BE2C (cell line): ENCODE measurements at regions not wholly inside any gene's neighbourhood (a gene's known extent, or its start where the extent isn't known, plus 50 kb on each side); places are given as distances from the start of the nearest gene placed in this dataset.

ENCODE experiments used
- DNase-seq: peaks from one replicate; pipeline ENCODE4 v3.0.0-alpha.2; 2020
- H3K27me3 ChIP-seq: fragments of 250-450 bp; sonication (Bioruptor Pico); 2 replicates; pipeline ENCODE4 v1.5.1; 2020; ENCODE audit warnings: mild to moderate bottlenecking
- H3K36me3 ChIP-seq: fragments of 250-450 bp; sonication (Bioruptor Pico); 2 replicates; pipeline ENCODE4 v1.5.1; 2020; ENCODE audit warnings: mild to moderate bottlenecking
- H3K4me1 ChIP-seq: fragments of 250-450 bp; sonication (Bioruptor Pico); 2 replicates; pipeline ENCODE4 v1.5.1; 2020
- H3K4me3 ChIP-seq: 2 replicates; pipeline ENCODE4 v1.5.1; 2011; ENCODE audit warnings: low read depth, low read length
- H3K9me3 ChIP-seq: fragments of 250-450 bp; sonication (Bioruptor Pico); 2 replicates; pipeline ENCODE4 v1.5.1; 2020
- TF ChIP-seq, protein P1 (sequence below): IDR thresholded peaks from 2 replicates; pipeline ENCODE4 v1.5.1; 2012; ENCODE audit warnings: mild to moderate bottlenecking, low read depth, low read length

DNA sequence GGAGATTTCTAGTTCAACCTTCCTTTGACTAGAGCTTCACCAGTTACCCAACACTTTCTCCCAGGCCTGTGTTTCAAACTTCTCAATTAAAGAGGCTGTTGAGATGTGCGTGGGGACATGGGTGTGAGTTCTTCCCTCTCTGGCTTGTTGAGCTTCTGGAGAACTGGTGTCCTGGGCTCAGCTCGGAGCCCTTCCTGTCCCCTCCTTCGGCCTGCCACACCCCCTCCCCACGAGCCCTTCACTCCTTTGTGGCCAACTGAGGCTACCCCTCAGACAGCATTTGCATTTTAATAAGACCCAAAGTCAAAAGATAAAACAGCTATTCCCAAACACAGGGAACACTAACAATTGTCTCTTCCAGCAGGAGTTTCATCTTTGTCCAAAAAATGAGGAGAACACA, 123.3 kb upstream of the MLN start:
- Histone ChIP-seq H3K4me3 (no peak overlapping the region), H3K27me3 (no peaks in the 10 kb centered on the region), H3K4me1 (no peaks in the 10 kb centered on the region), H3K9me3 (no peaks in the 10 kb centered on the region), H3K36me3 (no peaks in the 10 kb centered on the region)
- no peak for DNase-seq
- TF ChIP-seq, protein P1, sequence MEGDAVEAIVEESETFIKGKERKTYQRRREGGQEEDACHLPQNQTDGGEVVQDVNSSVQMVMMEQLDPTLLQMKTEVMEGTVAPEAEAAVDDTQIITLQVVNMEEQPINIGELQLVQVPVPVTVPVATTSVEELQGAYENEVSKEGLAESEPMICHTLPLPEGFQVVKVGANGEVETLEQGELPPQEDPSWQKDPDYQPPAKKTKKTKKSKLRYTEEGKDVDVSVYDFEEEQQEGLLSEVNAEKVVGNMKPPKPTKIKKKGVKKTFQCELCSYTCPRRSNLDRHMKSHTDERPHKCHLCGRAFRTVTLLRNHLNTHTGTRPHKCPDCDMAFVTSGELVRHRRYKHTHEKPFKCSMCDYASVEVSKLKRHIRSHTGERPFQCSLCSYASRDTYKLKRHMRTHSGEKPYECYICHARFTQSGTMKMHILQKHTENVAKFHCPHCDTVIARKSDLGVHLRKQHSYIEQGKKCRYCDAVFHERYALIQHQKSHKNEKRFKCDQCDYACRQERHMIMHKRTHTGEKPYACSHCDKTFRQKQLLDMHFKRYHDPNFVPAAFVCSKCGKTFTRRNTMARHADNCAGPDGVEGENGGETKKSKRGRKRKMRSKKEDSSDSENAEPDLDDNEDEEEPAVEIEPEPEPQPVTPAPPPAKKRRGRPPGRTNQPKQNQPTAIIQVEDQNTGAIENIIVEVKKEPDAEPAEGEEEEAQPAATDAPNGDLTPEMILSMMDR: no peak

GRCh38 chr6:33926451-33926850, 122.6 kb upstream of the MLN start:
- Histone ChIP-seq H3K4me3 (no peak overlapping the region), H3K4me1 (no peaks in the 10 kb centered on the region), H3K9me3 (no peaks in the 10 kb centered on the region), H3K36me3 (no peaks in the 10 kb centered on the region), H3K27me3 (no peaks in the 10 kb centered on the region)
- TF ChIP-seq, protein P1: no peak
- DNase-seq: peak; percentile 57

GRCh38 chr6:33925936-33926335, 122.1 kb upstream of the MLN start:
- DNase-seq: no peak
- Histone ChIP-seq H3K4me3 (no peak overlapping the region), H3K36me3 (no peaks in the 10 kb centered on the region), H3K9me3 (no peaks in the 10 kb centered on the region), H3K27me3 (no peaks in the 10 kb centered on the region), H3K4me1 (no peaks in the 10 kb centered on the region)
- TF ChIP-seq, protein P1: no peak

GRCh38 chr6:33925210-33925609, 121.4 kb upstream of the MLN start:
- no peak for DNase-seq
- TF ChIP-seq, protein P1: no peak
- Histone ChIP-seq H3K4me1 (no peaks in the 10 kb centered on the region), H3K27me3 (no peaks in the 10 kb centered on the region), H3K36me3 (no peaks in the 10 kb centered on the region), H3K9me3 (no peaks in the 10 kb centered on the region), H3K4me3 (no peak overlapping the region)

DNA sequence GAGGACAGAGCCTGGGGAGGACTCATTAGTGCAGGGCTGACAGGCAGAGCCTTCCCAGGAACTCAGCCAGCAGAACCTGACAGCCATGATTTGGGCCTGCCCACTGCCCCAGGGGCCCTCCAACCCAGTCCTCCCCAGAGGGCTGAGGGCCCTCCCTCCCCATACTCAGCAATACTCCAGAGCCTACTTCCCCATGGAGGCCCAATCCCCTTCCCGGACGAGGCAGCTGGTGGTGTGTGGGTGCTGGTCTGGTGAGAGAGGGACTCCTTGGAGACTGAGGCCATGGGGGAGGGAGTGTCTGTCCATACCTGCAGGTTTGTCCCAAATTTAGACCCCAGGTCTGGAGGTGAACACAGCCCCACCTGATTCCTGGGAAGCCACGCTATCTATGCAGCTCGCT, 120.9 kb upstream of the MLN start:
- H3K4me3 ChIP-seq: no peak overlapping the region
- H3K9me3 ChIP-seq: no peaks in the 10 kb centered on the region
- H3K4me1 ChIP-seq: no peaks in the 10 kb centered on the region
- no peaks in the 10 kb centered on the region for H3K36me3 ChIP-seq
- TF ChIP-seq, protein P1: no peak
- no peaks in the 10 kb centered on the region for H3K27me3 ChIP-seq
- no peak for DNase-seq

GRCh38 chr6:33923857-33924514, 120.2 kb upstream of the MLN start:
- TF ChIP-seq, protein P1: no peak
- DNase-seq: no peak

More at GRCh38 chr6:33923857-33924514, 120.2 kb upstream of the MLN start:
- no peaks in the 10 kb centered on the region for H3K4me1 ChIP-seq
- no peak overlapping the region for H3K4me3 ChIP-seq
- no peaks in the 10 kb centered on the region for H3K9me3 ChIP-seq
- H3K27me3 ChIP-seq: no peaks in the 10 kb centered on the region
- no peaks in the 10 kb centered on the region for H3K36me3 ChIP-seq
